ENCODE measurements at regions not wholly inside any gene's neighbourhood (a gene's known extent, or its start where the extent isn't known, plus 50 kb on each side); places are given as distances from the start of the nearest gene placed in this dataset.

GRCh38 chr14:94970941-94971730 is 186.2 kb downstream of the DICER1 start:
- no peak for TF ChIP-seq CTCF (IDR thresholded peaks at IDR 0.05)
- no peak for TF ChIP-seq POLR2A (IDR thresholded peaks at IDR 0.05)
- TF ChIP-seq EP300 (IDR thresholded peaks at IDR 0.05), result no peak
- TF ChIP-seq POLR2AphosphoS5 (IDR thresholded peaks at IDR 0.05), result no peak
